GM13977 (cell line): ENCODE measurements at regions not wholly inside any gene's neighbourhood (a gene's known extent, or its start where the extent isn't known, plus 50 kb on each side); places are given as distances from the start of the nearest gene placed in this dataset.

ENCODE experiments used
- DNase-seq: peaks from one replicate; pipeline ENCODE4 v3.0.0; 2012; ENCODE audit warnings: low spot score
- CTCF ChIP-seq: IDR thresholded peaks from 2 replicates; pipeline ENCODE4 v1.5.1; 2012; ENCODE audit warnings: mild to moderate bottlenecking, control low read depth; ENCODE audit not compliant: insufficient read depth; ENCODE audit errors: extremely low read depth, missing control alignments
- in situ Hi-C: fragments of 300-500 bp; cut with MboI; formaldehyde crosslinking; loops from one replicate; pipeline ENCODE4 v1.12.0; 2022; ENCODE audit warnings: low sequenced_read_pairs, low pct_unique_long_range_greater_than_20kb, mixed read lengths, inconsistent platforms; ENCODE audit not compliant: unreplicated experiment

- in situ Hi-C loops: no loop called here
- no peak for DNase-seq
- TF ChIP-seq CTCF: no peak
Observed at GRCh38 chr11:91630916-91631673, 593.5 kb upstream of the FAT3 start.

GRCh38 chr11:91625495-91625894, 599.1 kb upstream of the FAT3 start:
- TF ChIP-seq CTCF: no peak
- DNase-seq: no peak
- in situ Hi-C loops: no loop called here

GRCh38 chr11:91624021-91624420, 600.6 kb upstream of the FAT3 start:
- in situ Hi-C loops: no loop called here
- no peak for DNase-seq
- no peak for TF ChIP-seq CTCF

GRCh38 chr11:91608677-91609076, 615.9 kb upstream of the FAT3 start:
- TF ChIP-seq CTCF: no peak
- no peak for DNase-seq
- in situ Hi-C loops: no loop called here

GRCh38 chr11:91596111-91596510, 628.5 kb upstream of the FAT3 start:
- no peak for TF ChIP-seq CTCF
- no peak for DNase-seq
- in situ Hi-C loops: no loop called here

GRCh38 chr11:91591021-91591420, 633.6 kb upstream of the FAT3 start:
- in situ Hi-C loops: no loop called here
- TF ChIP-seq CTCF: no peak
- DNase-seq: no peak
